D721Med (cell line): ENCODE measurements at regions not wholly inside any gene's neighbourhood (a gene's known extent, or its start where the extent isn't known, plus 50 kb on each side); places are given as distances from the start of the nearest gene placed in this dataset.

ENCODE experiments used
- DNase-seq: peaks from one replicate; pipeline ENCODE4 v3.0.0; 2011; ENCODE audit warnings: low spot score; ENCODE audit not compliant: insufficient read length
- FAIRE-seq: peaks from 2 replicates; lab custom pipeline; 2011; peaks lifted over from hg19 to GRCh38; lab: Jason Lieb, UNC
- CTCF ChIP-seq: IDR thresholded peaks from 2 replicates; pipeline ENCODE4 v1.5.1; 2012; ENCODE audit warnings: mild to moderate bottlenecking, control low read depth; ENCODE audit not compliant: insufficient read depth; ENCODE audit errors: missing control alignments

GRCh38 chr4:188682321-188682720 is 543.1 kb downstream of the TRIML1 start:
- FAIRE-seq (no peak), DNase-seq (no peak)
- no peak for TF ChIP-seq CTCF

- no peak for TF ChIP-seq CTCF
- DNase-seq (no peak), FAIRE-seq (no peak)
Measured at GRCh38 chr4:188683571-188683970, 544.3 kb downstream of the TRIML1 start.

- no peak for FAIRE-seq
- DNase-seq: no peak
- no peak for TF ChIP-seq CTCF
Measured at GRCh38 chr4:188688956-188689355, 549.7 kb downstream of the TRIML1 start.

GRCh38 chr4:188691811-188692210 is 552.6 kb downstream of the TRIML1 start:
- DNase-seq (no peak), FAIRE-seq (no peak)
- TF ChIP-seq CTCF: no peak

- no peak for FAIRE-seq
- no peak for TF ChIP-seq CTCF
- no peak for DNase-seq
Measured at GRCh38 chr4:188695261-188695660, 556.0 kb downstream of the TRIML1 start.

- TF ChIP-seq CTCF: no peak
Measured at GRCh38 chr4:188697243-188697642, 558.0 kb downstream of the TRIML1 start.

GRCh38 chr4:188701952-188702351 is 562.7 kb downstream of the TRIML1 start:
- no peak for TF ChIP-seq CTCF
- no peak for FAIRE-seq
- DNase-seq: no peak

More at GRCh38 chr4:188697243-188697642, 558.0 kb downstream of the TRIML1 start:
- no peak for DNase-seq
- FAIRE-seq: no peak
